ENCODE measurements at regions not wholly inside any gene's neighbourhood (a gene's known extent, or its start where the extent isn't known, plus 50 kb on each side); places are given as distances from the start of the nearest gene placed in this dataset.

GRCh38 chr9:78618735-78619134 is 321.8 kb downstream of the PSAT1 start:
- Histone ChIP-seq H3K9me3 (ENCODE audit: control insufficient read depth, low read length) (no peaks in the 10 kb centered on the region), H3K36me3 (ENCODE audit: control insufficient read depth in 1 of 2, insufficient read depth in 2 of 2, low read depth in 1 of 2, low read length in 2 of 2) (no peaks in the 10 kb centered on the region), H3K79me1 (replicated peaks; ENCODE audit: low read length, poor library complexity, severe bottlenecking) (no peaks in the 10 kb centered on the region), H3K4me2 (ENCODE audit: low read length, poor library complexity, severe bottlenecking) (no peak overlapping the region), H4K8ac (ENCODE audit: low read length) (no peak overlapping the region), H3K4me1 (ENCODE audit: control insufficient read depth, insufficient read depth, low read depth, low read length) (peaks cover 2% of the 10 kb centered on the region), H2AFZ (ENCODE audit: low read depth, low read length) (no peak overlapping the region), H2BK5ac (ENCODE audit: low read depth, low read length, poor library complexity, severe bottlenecking) (no peak overlapping the region), H2BK120ac (ENCODE audit: low read depth, low read length) (no peak overlapping the region), H3K27ac (ENCODE audit: low read length, poor library complexity, severe bottlenecking) (no peak overlapping the region), H3K4ac (ENCODE audit: low read depth in 1 of 2, low read length in 2 of 2) (no peak overlapping the region), H3K14ac (ENCODE audit: low read length in 2 of 2) (no peak overlapping the region), H4K91ac (ENCODE audit: low read length) (no peak overlapping the region), H2BK12ac (ENCODE audit: low read length in 2 of 2) (no peak overlapping the region), H3K18ac (ENCODE audit: low read depth in 1 of 2, low read length in 2 of 2) (no peak overlapping the region), H3K27me3 (ENCODE audit: control insufficient read depth in 1 of 2, insufficient read depth in 1 of 2, low read length in 2 of 2) (no peaks in the 10 kb centered on the region), H3K23ac (ENCODE audit: low read length in 2 of 2) (no peak overlapping the region), H3K9ac (ENCODE audit: low read length) (no peak overlapping the region), H2AK5ac (ENCODE audit: low read length, severe bottlenecking) (no peak overlapping the region), H2BK15ac (ENCODE audit: low read depth, poor library complexity, severe bottlenecking) (no peak overlapping the region), H3K4me3 (ENCODE audit: insufficient read depth in 1 of 2, low read depth in 1 of 2, low read length in 2 of 2) (no peak overlapping the region)
- DNase-seq, result no peak
- 100% methylated on average over 1 of the region's 2 CpGs for WGBS

GRCh38 chr9:78620303-78620702 is 323.4 kb downstream of the PSAT1 start:
- Histone ChIP-seq H3K27ac (ENCODE audit: low read length, poor library complexity, severe bottlenecking) (no peak overlapping the region), H2BK15ac (ENCODE audit: low read depth, poor library complexity, severe bottlenecking) (no peak overlapping the region), H3K4ac (ENCODE audit: low read depth in 1 of 2, low read length in 2 of 2) (no peak overlapping the region), H3K36me3 (ENCODE audit: control insufficient read depth in 1 of 2, insufficient read depth in 2 of 2, low read depth in 1 of 2, low read length in 2 of 2) (no peaks in the 10 kb centered on the region), H2AFZ (ENCODE audit: low read depth, low read length) (no peak overlapping the region), H2BK120ac (ENCODE audit: low read depth, low read length) (no peak overlapping the region), H3K18ac (ENCODE audit: low read depth in 1 of 2, low read length in 2 of 2) (no peak overlapping the region), H2BK5ac (ENCODE audit: low read depth, low read length, poor library complexity, severe bottlenecking) (no peak overlapping the region), H3K9ac (ENCODE audit: low read length) (no peak overlapping the region), H3K9me3 (ENCODE audit: control insufficient read depth, low read length) (no peaks in the 10 kb centered on the region), H3K23ac (ENCODE audit: low read length in 2 of 2) (no peak overlapping the region), H3K4me3 (ENCODE audit: insufficient read depth in 1 of 2, low read depth in 1 of 2, low read length in 2 of 2) (no peak overlapping the region), H4K91ac (ENCODE audit: low read length) (no peak overlapping the region), H2AK5ac (ENCODE audit: low read length, severe bottlenecking) (no peak overlapping the region), H3K14ac (ENCODE audit: low read length in 2 of 2) (no peak overlapping the region), H2BK12ac (ENCODE audit: low read length in 2 of 2) (no peak overlapping the region), H3K79me1 (replicated peaks; ENCODE audit: low read length, poor library complexity, severe bottlenecking) (no peaks in the 10 kb centered on the region), H3K27me3 (ENCODE audit: control insufficient read depth in 1 of 2, insufficient read depth in 1 of 2, low read length in 2 of 2) (no peaks in the 10 kb centered on the region), H3K4me2 (ENCODE audit: low read length, poor library complexity, severe bottlenecking) (no peak overlapping the region), H4K8ac (ENCODE audit: low read length) (no peak overlapping the region), H3K4me1 (ENCODE audit: control insufficient read depth, insufficient read depth, low read depth, low read length) (peaks cover 2% of the 10 kb centered on the region)
- DNase-seq, result no peak
- WGBS, result 85% methylated on average over 3 of the region's 3 CpGs

DNA sequence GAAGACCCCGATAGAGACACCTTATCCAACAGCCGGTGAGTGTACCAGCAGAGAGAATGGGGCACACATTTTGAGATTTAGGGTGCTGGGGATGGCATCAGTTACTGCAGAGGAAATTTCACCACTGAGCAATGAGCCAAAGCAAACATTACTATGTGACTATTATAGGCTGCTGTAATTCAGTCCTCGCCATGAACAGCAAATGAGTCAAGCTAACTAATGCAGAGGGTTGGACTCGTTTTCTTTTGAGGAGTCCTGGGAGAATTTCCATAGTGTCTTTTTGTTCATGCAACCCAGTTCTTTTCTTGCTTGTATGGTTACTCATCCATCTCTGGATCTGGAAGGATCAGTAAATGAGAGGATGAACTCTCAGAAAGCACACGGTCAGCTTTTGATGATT is 323.8 kb downstream of the PSAT1 start:
- no peak overlapping the region for H3K4me2 ChIP-seq (ENCODE audit: low read length, poor library complexity, severe bottlenecking)
- H2BK120ac ChIP-seq (ENCODE audit: low read depth, low read length), result no peak overlapping the region
- WGBS, result 92% methylated on average over 5 of the region's 5 CpGs
- no peak overlapping the region for H2BK5ac ChIP-seq (ENCODE audit: low read depth, low read length, poor library complexity, severe bottlenecking)
- H3K23ac ChIP-seq (ENCODE audit: low read length in 2 of 2), result no peak overlapping the region
- H4K91ac ChIP-seq (ENCODE audit: low read length), result no peak overlapping the region
- H3K36me3 ChIP-seq (ENCODE audit: control insufficient read depth in 1 of 2, insufficient read depth in 2 of 2, low read depth in 1 of 2, low read length in 2 of 2), result no peaks in the 10 kb centered on the region
- H2BK12ac ChIP-seq (ENCODE audit: low read length in 2 of 2), result no peak overlapping the region
- no peak overlapping the region for H3K9ac ChIP-seq (ENCODE audit: low read length)
- H3K4me3 ChIP-seq (ENCODE audit: insufficient read depth in 1 of 2, low read depth in 1 of 2, low read length in 2 of 2), result no peak overlapping the region
- no peaks in the 10 kb centered on the region for H3K9me3 ChIP-seq (ENCODE audit: control insufficient read depth, low read length)
- H2AK5ac ChIP-seq (ENCODE audit: low read length, severe bottlenecking), result no peak overlapping the region
- peaks cover 2% of the 10 kb centered on the region for H3K4me1 ChIP-seq (ENCODE audit: control insufficient read depth, insufficient read depth, low read depth, low read length)
- H3K18ac ChIP-seq (ENCODE audit: low read depth in 1 of 2, low read length in 2 of 2), result no peak overlapping the region
- no peak overlapping the region for H2BK15ac ChIP-seq (ENCODE audit: low read depth, poor library complexity, severe bottlenecking)
- no peak for DNase-seq
- H4K8ac ChIP-seq (ENCODE audit: low read length), result no peak overlapping the region
- H2AFZ ChIP-seq (ENCODE audit: low read depth, low read length), result no peak overlapping the region
- H3K27ac ChIP-seq (ENCODE audit: low read length, poor library complexity, severe bottlenecking), result no peak overlapping the region
- no peak overlapping the region for H3K14ac ChIP-seq (ENCODE audit: low read length in 2 of 2)
- no peaks in the 10 kb centered on the region for H3K79me1 ChIP-seq (replicated peaks; ENCODE audit: low read length, poor library complexity, severe bottlenecking)
- H3K4ac ChIP-seq (ENCODE audit: low read depth in 1 of 2, low read length in 2 of 2), result no peak overlapping the region
- H3K27me3 ChIP-seq (ENCODE audit: control insufficient read depth in 1 of 2, insufficient read depth in 1 of 2, low read length in 2 of 2), result peaks cover 0 to 3% of the 10 kb centered on the region in 2 experiments

GRCh38 chr9:78622126-78622525 is 325.2 kb downstream of the PSAT1 start:
- Histone ChIP-seq H3K27me3 (ENCODE audit: control insufficient read depth in 1 of 2, insufficient read depth in 1 of 2, low read length in 2 of 2) (peaks cover 0 to 3% of the 10 kb centered on the region in 2 experiments), H3K14ac (ENCODE audit: low read length in 2 of 2) (no peak overlapping the region), H3K36me3 (ENCODE audit: control insufficient read depth in 1 of 2, insufficient read depth in 2 of 2, low read depth in 1 of 2, low read length in 2 of 2) (no peaks in the 10 kb centered on the region), H4K8ac (ENCODE audit: low read length) (no peak overlapping the region), H3K4me2 (ENCODE audit: low read length, poor library complexity, severe bottlenecking) (no peak overlapping the region), H2BK5ac (ENCODE audit: low read depth, low read length, poor library complexity, severe bottlenecking) (no peak overlapping the region), H3K9ac (ENCODE audit: low read length) (no peak overlapping the region), H3K23ac (ENCODE audit: low read length in 2 of 2) (no peak overlapping the region), H3K4ac (ENCODE audit: low read depth in 1 of 2, low read length in 2 of 2) (no peak overlapping the region), H3K4me1 (ENCODE audit: control insufficient read depth, insufficient read depth, low read depth, low read length) (peaks cover 2% of the 10 kb centered on the region), H2BK120ac (ENCODE audit: low read depth, low read length) (no peak overlapping the region), H3K27ac (ENCODE audit: low read length, poor library complexity, severe bottlenecking) (no peak overlapping the region), H3K9me3 (ENCODE audit: control insufficient read depth, low read length) (no peaks in the 10 kb centered on the region), H2AFZ (ENCODE audit: low read depth, low read length) (no peak overlapping the region), H2BK12ac (ENCODE audit: low read length in 2 of 2) (no peak overlapping the region), H3K4me3 (ENCODE audit: insufficient read depth in 1 of 2, low read depth in 1 of 2, low read length in 2 of 2) (no peak overlapping the region), H3K18ac (ENCODE audit: low read depth in 1 of 2, low read length in 2 of 2) (no peak overlapping the region), H3K79me1 (replicated peaks; ENCODE audit: low read length, poor library complexity, severe bottlenecking) (no peaks in the 10 kb centered on the region), H2BK15ac (ENCODE audit: low read depth, poor library complexity, severe bottlenecking) (no peak overlapping the region), H4K91ac (ENCODE audit: low read length) (no peak overlapping the region), H2AK5ac (ENCODE audit: low read length, severe bottlenecking) (no peak overlapping the region)
- DNase-seq, result no peak
- WGBS, result 94% methylated on average over 2 of the region's 2 CpGs
